Gastrocnemius medialis (tissue), 4 donors: ENCODE measurements at regions not wholly inside any gene's neighbourhood (a gene's known extent, or its start where the extent isn't known, plus 50 kb on each side); places are given as distances from the start of the nearest gene placed in this dataset.

Experiments
- POLR2A ChIP-seq, 2 donors: fragments of 450-650 bp; IDR thresholded peaks; one replicate each; pipeline ENCODE4 v1.6.1; 2017; ENCODE audit warnings: antibody characterized with exemption in 2 of 2, mild to moderate bottlenecking in 2 of 2, moderate library complexity in 2 of 2
- TF ChIP-seq, protein P1 (sequence below), 5 experiments: fragments of 450-650 bp in 3 of 5; fragments of 200-600 bp in 2 of 5; sonication (generic) in 2 of 5; IDR thresholded peaks in 4 of 5; conservative IDR thresholded peaks in 1 of 5; 1 replicate in 4 of 5; 2 replicates in 1 of 5; pipeline ENCODE4 v1.5.1; 2016 to 2019; ENCODE audit warnings: antibody characterized with exemption in 5 of 5, mild to moderate bottlenecking in 3 of 5, moderate library complexity in 3 of 5

DNA sequence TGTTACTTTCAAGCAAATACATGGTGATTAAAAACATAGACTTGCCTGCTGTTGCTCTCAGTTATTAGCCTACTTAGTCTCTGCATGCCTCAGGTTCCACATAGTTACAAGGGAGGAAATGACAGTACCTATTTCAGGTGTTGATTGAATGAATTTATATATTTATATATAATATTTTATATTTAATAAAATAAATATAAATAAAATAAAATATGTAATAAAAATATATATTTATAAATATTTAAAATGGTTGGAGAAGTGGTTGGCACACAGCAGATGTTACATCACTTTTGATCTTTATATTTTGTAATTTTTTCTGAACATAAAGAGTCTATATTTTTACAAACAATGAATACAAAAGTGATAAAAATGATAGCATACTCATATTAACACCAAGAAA lies 716.0 kb upstream of the EYS start:
- no peak for TF ChIP-seq POLR2A (IDR thresholded peaks at IDR 0.05)
- TF ChIP-seq, protein P1, sequence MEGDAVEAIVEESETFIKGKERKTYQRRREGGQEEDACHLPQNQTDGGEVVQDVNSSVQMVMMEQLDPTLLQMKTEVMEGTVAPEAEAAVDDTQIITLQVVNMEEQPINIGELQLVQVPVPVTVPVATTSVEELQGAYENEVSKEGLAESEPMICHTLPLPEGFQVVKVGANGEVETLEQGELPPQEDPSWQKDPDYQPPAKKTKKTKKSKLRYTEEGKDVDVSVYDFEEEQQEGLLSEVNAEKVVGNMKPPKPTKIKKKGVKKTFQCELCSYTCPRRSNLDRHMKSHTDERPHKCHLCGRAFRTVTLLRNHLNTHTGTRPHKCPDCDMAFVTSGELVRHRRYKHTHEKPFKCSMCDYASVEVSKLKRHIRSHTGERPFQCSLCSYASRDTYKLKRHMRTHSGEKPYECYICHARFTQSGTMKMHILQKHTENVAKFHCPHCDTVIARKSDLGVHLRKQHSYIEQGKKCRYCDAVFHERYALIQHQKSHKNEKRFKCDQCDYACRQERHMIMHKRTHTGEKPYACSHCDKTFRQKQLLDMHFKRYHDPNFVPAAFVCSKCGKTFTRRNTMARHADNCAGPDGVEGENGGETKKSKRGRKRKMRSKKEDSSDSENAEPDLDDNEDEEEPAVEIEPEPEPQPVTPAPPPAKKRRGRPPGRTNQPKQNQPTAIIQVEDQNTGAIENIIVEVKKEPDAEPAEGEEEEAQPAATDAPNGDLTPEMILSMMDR (IDR thresholded peaks at IDR 0.05 in 4 of 5, conservative IDR thresholded peaks at IDR 0.05 in 1 of 5): no peak
